GM06990 (cell line): ENCODE measurements at regions not wholly inside any gene's neighbourhood (a gene's known extent, or its start where the extent isn't known, plus 50 kb on each side); places are given as distances from the start of the nearest gene placed in this dataset.

Experiments
- DNase-seq: peaks from one replicate; pipeline ENCODE4 v3.0.0-alpha.2; 2011; ENCODE audit not compliant: insufficient read length; ENCODE audit errors: extremely low read depth
- H3K27me3 ChIP-seq: replicated peaks from 2 replicates; pipeline ENCODE4 v1.6.0; 2011; ENCODE audit warnings: low read length; ENCODE audit not compliant: control insufficient read depth, insufficient read depth
- H3K36me3 ChIP-seq: 2 replicates; pipeline ENCODE4 v1.5.1; 2011; ENCODE audit warnings: low read length; ENCODE audit not compliant: control insufficient read depth, insufficient read depth
- H3K4me3 ChIP-seq: replicated peaks from 2 replicates; pipeline ENCODE4 v1.5.1; 2011; ENCODE audit warnings: low read depth, mild to moderate bottlenecking, control low read depth, low read length
- CTCF ChIP-seq: IDR thresholded peaks from 2 replicates; pipeline ENCODE4 v1.5.1; 2011; ENCODE audit warnings: low read length, control low read depth, mild to moderate bottlenecking, inconsistent platforms; ENCODE audit not compliant: insufficient read depth, poor library complexity, severe bottlenecking

DNA sequence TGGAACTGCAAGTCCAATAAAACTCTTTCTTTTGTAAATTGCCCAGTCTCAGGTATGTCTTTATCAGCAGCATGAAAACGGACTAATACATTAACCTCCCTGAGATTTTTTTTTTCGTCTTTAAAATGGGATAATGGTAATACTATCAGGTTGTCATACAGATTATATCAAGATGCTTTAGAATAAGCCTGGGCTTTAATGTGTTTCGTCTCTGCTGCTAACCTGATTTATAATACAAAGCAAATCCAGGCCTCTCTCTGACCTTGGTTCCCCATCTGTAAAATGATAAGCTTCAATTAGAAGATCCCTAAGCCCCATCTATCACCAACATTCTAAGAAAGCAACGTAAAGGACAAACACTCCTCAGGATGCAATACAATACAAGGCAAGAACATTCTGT, 283.5 kb downstream of the LRATD1 start:
- no peak for TF ChIP-seq CTCF
- H3K36me3 ChIP-seq = no peaks in the 10 kb centered on the region
- no peaks in the 10 kb centered on the region for H3K27me3 ChIP-seq
- H3K4me3 ChIP-seq = no peak overlapping the region
- DNase-seq = no peak

- TF ChIP-seq CTCF = no peak
- H3K4me3 ChIP-seq = no peak overlapping the region
- no peak for DNase-seq
- no peaks in the 10 kb centered on the region for H3K36me3 ChIP-seq
- no peaks in the 10 kb centered on the region for H3K27me3 ChIP-seq
These were observed 291.5 kb downstream of the LRATD1 start for GRCh38 chr2:14923820-14924580.

DNA sequence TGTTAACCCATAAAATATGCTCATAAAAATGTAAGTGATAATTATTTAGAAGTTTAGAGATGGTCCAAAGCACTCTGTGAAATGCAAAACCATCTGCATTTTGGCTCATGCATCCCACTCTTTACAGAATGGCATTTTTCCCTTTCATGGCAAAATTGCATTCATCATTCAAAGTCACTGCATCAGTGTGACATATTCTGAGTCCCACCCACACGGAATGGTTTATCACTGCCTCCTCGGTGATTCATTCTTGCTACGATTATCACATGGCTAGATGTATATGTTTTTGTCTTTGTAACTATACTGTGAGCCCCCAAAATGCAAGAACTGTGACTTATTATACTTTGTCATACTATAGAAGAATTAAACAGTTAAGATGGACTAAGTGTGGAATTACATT, 293.0 kb downstream of the LRATD1 start:
- no peak overlapping the region for H3K4me3 ChIP-seq
- H3K27me3 ChIP-seq = no peaks in the 10 kb centered on the region
- no peak for TF ChIP-seq CTCF
- no peaks in the 10 kb centered on the region for H3K36me3 ChIP-seq
- DNase-seq = no peak

DNA sequence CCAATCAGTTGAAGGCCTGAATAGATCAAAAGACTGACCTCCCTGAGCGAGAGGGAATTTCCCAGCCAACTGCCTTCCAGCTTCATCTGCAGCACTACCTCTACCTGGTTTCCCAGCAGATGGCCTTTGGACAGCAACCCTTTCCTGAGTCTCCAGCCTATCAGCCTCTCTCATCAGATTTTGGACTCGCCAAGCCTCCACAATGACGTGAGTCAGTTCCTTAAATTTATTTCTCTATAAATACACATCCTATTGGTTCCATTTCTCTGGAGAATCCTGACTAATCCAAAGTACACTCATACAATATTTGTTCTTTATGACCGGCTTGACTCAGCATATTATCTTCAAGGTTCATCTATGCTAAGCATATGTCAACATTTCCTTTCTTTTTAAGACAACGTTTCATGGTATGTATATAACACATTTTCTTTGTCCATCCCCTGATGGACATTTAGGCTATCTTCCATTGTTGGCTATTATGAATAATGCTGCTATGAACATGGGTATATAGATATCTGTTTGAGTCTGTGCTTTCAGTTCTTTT, 294.6 kb downstream of the LRATD1 start:
- no peaks in the 10 kb centered on the region for H3K36me3 ChIP-seq
- no peak for DNase-seq

DNA sequence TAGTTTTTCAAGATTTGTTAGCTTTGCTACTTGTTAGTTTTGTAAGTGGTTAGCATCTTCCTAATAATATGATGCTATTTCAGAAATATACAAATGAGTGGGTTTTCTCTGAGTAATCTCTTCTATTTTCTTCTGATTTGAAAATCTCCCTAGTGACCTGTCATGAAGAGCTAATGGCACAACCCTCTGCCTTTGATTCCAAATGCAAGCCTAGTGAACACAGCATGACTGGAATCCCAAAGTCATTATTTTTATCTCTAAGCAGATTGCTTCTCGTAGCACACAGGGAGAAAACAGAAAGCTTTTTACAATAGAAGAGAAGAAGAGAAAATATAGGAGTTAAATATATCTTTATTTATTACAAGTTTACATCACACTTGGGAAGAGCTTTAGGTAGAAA, 295.5 kb downstream of the LRATD1 start:
- no peak for TF ChIP-seq CTCF
- H3K36me3 ChIP-seq = no peaks in the 10 kb centered on the region
- H3K4me3 ChIP-seq = no peak overlapping the region
- DNase-seq = no peak
- H3K27me3 ChIP-seq = no peaks in the 10 kb centered on the region

More for the DNA sequence above, 294.6 kb downstream of the LRATD1 start:
- Histone ChIP-seq H3K27me3 (no peaks in the 10 kb centered on the region), H3K4me3 (no peak overlapping the region)
- no peak for TF ChIP-seq CTCF
